SK-N-DZ (cell line): ENCODE measurements at regions not wholly inside any gene's neighbourhood (a gene's known extent, or its start where the extent isn't known, plus 50 kb on each side); places are given as distances from the start of the nearest gene placed in this dataset.

Experiments
- DNase-seq: peaks from one replicate; pipeline ENCODE4 v3.0.0-alpha.2; 2015; ENCODE audit warnings: low spot score

DNA sequence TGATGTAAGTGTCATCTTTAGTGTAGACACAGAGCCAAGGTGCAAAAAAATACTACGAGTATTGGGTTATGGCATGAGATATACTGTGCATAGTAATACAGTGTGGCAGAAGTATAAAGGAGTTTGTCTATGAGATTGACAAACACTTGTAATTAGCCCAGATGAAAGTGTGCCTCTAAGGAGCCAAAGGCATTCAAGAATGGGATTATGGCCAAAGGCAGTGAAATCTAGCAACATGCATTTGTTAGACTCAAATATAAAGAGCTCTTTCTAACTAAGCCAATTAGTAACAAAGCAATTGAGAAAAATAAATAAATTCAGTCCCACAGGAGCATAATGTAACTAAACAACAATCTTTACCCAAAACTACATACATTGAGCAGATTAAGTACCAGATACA is 1761.8 kb downstream of the SUCLG1 start:
- DNase-seq = no peak

DNA sequence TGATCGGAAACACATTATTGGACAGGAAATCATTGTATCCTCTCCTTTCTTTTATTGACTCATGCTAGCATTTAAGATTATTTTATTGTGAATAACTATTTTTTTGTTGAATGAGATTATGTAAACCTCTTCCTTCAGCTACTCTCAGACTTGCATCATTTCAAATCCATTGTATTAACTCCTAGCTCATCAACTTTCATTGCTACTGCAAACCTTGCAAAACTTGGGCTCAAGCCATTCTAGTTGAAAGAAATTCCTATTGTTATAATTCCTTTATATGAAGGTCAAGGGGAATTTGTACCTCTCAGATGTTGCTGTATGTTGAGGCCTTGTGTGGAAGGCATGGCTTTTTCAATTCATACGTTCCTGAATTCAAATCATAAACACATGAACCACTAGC is 1764.6 kb downstream of the SUCLG1 start:
- DNase-seq = no peak

DNA sequence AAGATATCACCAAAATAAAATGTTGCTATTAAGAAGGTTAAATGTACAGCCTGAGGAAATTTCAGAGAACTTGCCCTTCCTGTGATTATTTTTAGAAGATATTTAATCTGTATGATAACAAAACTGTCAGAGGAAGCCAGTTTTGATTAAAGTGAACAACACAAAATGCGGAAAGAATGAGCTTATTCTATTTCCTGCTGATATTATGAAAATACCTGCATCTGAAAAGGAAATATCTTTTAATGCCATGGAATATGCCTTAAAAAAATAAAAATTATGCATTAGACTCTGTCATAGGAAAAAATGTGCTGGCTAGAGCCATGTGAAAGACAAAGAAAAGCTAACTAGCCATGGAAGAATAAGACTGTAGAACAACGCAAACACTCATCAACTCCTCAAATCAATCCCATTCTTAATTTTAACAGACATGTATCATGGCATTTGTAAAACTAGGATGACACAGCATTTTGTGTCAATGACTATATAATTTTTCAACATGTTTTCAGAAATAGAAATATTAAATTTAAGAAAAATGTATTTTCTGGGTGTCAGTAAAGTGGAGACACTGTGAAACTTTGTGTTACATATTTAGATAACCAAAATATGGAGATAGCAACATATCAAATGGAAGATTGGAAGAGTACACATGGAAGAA is 1768.2 kb downstream of the SUCLG1 start:
- no peak for DNase-seq

DNA sequence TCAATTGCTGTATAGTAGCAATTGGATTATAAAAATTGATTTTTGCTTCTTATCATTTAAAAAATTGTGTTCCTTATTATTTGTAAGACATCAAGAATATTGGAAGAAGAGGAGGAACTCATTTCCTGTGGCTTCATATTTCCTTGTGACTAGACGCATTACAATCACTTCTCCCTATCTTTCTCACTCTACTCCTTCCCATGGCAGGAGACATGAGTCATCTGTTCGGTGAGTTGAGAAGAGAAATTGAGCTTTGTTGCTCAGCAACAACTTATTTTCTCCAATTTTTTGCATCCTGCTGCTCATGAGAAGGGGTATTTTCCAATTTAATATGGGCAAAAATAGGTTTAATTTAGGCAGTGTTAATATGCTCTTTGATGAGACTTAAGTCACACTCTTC is 1783.9 kb downstream of the SUCLG1 start:
- no peak for DNase-seq

DNA sequence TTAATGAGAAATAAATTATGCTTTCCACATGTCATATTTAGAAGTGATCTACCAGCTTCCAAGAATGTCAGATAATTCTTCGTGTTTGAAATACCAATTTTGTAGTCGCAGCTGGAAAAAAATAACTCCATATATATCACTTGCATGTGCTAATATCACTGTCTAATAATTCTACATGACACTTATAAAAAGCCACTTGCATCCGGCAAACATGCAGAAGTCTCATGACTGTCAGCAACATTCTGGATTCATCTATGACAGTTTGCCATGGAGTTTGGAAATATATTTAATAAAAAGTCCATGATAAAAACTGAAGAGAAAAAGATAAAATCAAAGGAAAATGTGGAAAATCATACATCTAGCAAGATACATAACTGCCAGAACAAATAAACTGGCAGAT is 1784.4 kb downstream of the SUCLG1 start:
- no peak for DNase-seq

DNA sequence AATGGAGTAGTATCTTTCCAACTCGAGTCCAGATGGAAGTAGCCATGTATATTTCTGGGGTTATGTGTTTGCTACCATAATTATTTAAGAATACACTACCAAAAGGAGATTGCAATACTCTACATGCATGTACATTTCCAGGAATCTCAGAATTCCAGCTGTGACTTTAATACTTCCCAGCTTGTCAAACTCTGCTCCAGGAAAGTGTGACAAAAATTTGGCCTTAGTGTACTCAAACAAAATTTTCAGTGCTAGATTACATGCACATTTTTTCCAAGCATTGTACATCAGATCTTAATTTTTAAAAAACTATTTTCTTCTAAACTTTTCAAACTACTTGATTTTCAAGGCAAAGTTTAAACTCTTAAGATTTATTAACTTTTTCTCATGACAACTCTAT is 1791.6 kb downstream of the SUCLG1 start:
- DNase-seq = no peak

DNA sequence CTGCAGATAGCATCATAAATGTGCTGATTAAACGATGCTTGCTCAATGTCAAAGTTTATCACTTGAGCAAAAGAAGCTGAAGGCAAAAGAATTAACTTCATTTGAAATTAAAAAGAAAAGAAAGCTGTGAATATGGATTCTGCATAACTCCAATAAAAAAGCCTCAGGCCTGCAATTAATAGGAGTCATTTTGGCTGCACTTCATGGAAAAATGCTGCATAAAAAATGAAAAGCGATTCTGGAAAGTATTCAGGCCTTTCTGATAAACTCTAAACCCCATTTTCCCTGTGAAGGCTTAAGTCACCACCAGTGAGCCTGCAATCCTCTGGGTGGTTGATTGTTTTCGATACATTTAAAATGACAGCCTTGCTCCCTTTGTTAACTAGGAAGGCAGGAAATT is 1793.4 kb downstream of the SUCLG1 start:
- peak; percentile 32 for DNase-seq

DNA sequence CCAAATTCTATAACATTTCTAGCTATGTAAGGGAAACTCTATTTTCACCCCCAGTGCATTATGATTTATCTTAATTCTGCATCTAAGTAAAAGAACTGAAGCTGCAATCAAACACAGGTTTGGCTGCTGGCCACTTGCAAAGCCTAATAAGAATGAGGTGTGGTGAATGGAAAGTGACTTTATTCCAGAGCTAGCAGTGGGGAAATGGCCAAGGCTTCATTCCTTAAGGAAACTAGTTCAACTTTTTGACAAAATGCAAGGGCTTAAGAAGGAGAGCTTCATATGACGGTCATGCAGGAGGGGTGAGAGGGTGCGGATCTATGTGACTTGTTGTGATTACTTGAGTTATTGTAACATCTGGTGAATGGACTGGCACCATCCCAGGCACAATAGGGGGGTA is 1802.0 kb downstream of the SUCLG1 start:
- no peak for DNase-seq

DNA sequence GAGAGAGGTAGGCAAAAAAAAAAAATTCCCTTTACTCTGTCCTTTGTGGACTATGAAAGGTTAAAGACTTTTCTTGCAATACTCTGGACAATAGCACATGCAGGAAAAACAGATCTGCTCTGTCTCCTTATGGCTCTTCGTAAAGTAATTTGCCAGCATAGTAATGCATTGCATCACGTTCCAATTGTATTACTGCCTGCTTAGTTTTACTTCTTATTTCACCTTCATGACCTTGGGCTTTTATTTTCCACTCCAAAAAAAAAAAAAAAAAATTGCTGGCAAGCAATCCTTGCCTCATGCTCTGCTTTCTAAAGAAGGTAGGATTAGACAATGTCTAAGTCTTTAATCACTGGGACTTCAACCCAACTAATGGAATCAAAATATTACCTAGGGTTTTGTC is 1802.7 kb downstream of the SUCLG1 start:
- DNase-seq = peak; percentile 19

DNA sequence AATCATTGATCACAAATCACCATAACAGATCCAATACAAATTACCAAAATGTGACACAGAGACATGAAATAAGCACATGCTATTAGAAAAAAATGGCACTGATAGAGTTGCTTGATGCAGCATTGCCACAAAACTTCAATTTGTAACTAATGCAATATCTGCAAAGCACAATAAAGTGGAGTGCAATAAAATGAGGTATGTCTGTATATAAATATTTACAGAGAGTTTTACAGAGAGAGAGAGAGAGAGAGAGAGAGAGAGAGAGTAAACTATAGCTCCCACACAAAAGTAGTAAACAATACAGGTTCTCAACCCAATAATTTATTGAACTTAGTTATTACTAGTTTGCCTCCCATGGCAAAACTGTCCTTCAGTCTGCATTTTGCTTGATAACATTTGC is 1807.0 kb downstream of the SUCLG1 start:
- no peak for DNase-seq

DNA sequence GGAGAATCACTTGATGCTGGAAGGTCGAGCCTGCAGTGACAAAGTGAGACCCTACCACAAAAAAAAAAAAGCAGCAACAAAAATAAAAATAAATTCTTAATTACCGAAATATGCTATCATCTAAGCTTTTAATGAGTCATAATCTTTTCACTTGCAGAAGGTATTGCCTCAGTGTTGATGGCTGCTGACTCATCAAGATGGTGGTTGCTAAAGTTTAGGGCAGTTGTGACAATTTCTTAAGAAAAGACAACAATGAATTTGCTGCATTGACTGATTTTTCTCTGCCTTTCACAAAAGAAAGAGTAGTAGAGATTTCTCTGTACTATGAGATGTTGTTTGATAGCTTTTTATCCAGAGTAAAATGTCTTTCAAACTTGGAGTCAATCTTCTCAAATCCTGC is 1809.0 kb downstream of the SUCLG1 start:
- DNase-seq = no peak

DNA sequence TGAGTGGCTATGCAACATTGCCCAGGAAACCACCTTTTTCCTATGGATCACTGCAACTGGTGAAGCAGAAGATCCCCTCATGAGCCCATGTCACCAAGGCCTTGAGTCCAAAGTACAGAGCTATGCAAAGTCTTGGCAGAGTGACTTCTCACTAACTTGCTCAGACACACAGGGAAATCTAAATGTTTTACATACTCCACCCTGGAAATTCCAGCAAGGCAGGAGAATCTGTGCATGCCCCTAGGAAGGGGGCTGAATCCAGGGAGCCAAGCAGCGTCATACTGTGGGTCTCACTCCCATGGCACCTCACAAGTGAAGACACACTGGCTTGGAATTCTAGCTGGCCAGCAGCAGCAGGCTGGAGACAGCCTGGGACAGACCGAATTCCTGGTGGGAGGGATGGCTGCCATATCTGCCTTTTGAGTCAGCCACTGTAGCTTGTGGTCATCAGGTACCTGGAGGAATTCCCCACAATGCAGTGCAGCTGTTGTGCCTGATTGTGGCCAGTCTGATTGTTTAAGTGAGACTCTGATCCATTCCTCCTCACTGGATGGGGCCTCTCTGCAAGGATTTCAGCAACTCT is 1817.4 kb downstream of the SUCLG1 start:
- no peak for DNase-seq

DNA sequence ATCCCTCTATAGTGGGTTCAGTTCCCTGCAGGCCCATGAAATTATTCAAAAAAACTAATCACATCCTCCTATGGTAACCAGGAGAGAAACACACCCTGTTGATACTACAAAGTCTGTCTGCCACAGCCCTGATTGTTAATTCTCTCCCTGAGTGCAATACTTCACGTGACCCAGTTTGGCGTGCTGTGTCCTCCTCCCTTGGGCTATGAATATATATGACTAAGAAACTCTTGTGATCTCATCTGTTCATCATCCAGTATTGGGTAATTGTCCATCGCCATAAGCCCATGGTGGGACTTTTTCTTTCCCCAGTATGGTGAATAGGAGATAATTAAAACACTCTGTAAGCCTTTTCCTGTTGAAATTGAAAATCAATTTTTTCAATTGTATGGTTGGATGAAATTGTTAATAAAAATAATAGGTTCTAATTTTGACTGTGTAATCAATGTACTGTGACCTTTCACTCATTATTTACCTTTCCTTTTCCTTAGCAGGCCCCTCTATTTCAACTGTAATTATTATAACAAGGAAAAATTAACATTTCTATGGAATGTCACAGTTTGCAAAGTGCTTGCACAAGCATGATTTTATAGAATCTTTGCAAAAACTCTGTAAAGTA is 1822.6 kb downstream of the SUCLG1 start:
- DNase-seq = no peak

DNA sequence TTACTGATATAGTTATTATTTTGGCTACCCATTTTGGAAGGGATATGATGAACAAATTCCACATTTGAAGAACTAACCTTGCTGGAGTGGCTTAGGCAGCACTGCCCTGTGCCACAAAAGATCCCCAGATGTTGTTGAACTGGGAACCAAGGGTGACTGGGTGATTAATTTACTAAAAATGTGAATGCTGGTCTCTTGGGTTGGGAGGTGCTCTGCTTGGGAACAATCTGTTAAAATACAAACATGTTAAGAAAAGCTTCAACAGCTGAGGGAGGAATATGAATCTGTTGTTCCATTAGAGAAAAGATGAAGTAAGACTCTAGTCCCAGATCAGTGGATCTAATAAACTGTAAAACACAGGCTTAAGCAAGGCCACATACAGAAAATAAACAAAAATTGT is 1860.1 kb downstream of the SUCLG1 start:
- DNase-seq = peak; percentile 10

DNA sequence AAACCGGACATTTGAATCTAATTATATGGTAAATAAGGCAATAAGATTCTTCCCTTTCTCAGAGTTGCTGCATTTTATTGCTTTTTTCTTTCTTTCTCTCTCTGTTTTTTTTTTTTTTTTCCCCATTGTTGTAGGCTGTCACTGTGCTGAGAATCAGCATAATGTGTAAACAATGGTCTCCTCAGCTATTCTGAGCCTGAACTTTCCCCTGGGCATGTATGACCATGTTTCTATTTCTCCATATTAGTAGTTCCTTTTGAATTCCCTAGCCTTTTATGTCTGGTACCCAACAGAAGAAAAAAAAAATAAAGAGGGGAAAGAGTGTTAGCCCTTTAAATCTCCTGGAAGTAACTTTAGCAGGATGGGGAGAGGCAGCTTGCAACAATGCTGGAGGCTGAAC is 1862.5 kb downstream of the SUCLG1 start:
- no peak for DNase-seq

DNA sequence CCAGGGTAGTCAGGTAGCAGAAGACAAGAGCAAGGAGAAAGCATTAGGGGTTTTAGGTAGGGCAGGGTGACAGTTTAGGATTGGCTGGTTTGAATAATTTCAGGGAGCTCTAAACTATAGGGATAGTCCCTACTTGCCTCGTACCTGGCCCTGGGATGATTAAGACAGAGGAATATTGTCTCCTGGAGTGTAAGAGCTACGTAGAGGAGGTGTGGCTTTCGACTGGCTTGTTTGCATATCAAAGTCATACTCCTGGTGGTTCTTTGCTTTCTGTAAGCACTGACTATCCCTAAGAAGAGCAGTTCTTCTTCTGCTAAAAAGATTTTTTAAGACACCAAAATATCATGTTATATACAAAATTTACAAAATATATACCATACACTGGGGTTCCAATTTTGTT is 1867.4 kb downstream of the SUCLG1 start:
- no peak for DNase-seq

DNA sequence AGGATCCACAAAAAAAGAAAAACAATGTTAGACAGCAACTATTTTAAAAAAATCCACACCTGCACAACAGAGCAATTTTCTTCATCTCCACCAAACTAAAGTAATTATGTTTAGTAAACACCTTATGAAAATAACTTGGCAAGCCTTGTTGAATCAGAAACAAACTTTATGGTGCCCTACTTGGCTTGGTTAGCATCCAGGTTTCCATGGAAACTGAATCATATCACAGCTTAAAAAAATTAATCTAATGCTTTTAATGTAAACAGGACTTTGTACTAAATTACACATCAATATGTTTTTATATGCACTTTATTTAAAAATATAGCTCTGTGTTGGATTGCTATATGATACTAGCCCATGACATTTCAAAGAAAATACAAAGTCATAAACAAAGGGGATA is 1882.4 kb downstream of the SUCLG1 start:
- no peak for DNase-seq

DNA sequence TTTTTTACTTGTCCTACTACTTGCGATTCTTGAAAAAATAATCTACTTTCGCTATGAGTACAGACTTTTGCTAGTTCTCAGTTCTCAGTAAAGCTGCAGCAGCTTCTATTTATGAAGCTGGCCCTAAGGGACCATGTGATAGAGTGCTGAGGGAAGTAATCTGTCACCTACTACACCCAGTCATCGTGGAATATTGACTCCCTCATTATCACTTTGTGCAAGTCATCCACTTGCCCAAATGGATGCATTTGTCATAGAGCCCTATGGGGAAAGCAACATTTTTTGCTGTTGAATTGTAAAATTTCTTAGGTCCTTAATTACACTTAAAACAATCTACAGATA is 1919.8 kb downstream of the SUCLG1 start:
- DNase-seq = no peak

DNA sequence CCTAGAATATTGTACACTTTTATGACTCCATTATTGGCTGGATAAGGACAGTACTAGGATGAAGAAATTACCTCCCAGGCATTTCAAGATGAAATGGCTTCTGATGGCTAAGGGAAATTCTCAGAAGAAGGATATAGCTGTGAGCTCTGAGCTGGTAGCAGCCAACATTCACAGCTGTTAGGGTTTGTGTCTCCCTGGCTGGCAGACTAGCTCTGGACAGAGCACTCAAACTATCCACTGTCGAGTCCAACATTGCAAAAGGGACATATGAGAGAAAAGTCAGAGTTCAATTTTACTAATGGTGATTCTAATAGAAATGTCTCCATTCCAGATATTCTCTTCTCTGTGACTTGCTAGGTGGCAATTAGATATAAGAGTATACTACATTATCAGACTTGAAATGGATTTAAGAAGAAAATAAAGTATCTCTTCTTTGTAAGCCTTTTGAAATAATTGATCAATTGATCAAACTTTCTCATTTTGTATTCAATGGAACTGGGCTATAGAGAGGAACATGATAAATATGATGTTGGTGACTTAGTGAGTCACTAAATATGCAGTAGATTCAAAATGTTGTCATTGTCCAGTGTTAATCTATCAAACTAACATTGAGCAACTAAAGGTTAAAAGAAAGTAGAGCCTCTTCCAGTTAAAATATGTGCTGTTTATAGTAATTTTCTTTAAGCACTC is 1920.3 kb downstream of the SUCLG1 start:
- DNase-seq = no peak

DNA sequence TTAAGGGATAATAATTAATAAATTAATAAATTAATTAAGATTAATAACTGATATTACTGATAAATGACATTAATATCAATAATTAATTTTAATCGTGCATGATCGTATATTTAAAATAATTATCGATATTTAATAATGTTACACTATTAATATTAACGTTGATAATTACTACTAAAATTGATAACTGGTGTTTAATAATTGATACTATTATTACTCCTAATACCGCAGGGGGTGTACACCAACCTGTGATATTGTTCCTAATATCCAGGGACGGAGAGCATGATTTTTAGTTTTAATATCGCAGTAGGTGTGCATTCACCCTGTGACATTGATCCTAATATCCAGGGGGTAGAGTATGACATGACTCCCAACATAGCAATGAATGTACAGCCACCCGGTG is 1930.8 kb downstream of the SUCLG1 start:
- DNase-seq = no peak

DNA sequence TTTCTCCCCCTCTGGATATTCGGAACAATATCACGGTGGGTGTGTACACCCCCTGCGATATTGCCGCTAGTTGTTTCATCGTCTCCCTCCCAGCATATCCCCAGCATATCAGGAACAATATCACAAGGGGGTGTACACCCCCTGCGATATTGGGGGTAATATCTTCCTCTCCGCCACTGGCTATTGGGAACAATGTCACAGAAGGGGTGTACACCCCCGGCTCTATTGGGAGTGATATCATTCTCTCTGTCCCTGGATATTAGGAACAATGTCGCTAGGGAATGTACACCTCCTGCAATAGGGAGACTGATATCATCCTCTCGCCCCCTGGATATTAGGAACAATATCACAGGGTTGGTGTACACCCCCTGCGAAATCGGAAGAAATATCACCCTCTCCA is 1932.0 kb downstream of the SUCLG1 start:
- DNase-seq = peak; percentile 7

DNA sequence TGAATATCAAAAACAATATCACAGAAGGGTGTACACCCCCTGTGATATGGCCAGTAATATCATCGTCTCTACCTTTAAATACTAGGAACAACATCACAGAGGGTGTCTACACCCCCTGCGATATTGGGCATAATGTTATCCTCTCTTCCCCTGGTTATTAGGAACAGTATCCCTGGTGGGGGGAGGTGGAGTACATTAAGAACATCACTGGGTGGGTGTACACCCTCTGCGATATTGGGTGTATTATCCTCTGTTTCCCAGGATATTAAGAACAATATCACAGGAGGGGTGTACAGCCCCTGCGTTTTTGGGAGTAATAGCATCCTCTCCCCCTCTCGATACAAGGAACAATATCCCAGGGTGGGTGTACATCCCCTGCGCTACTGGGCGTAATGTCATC is 1932.8 kb downstream of the SUCLG1 start:
- no peak for DNase-seq

DNA sequence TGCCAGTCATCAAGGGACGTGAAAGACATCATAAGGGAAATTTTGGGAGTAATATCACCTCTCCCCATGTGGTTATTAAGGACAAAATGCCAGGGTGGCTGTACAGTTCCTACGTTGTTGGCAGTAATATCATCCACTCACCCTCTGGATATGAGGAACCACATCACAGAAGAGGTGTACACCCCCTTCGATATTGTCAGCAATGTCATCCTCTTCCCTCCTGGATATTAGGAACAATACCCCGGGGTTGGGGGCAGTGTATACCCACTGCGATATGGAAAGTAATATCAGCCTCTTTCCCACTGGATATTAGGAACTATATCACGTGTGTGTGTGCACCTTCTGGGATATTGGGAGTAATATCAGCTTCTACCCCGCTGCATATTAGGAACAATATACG is 1933.3 kb downstream of the SUCLG1 start:
- no peak for DNase-seq
